ENCODE measurements at regions not wholly inside any gene's neighbourhood (a gene's known extent, or its start where the extent isn't known, plus 50 kb on each side); places are given as distances from the start of the nearest gene placed in this dataset.

DNA sequence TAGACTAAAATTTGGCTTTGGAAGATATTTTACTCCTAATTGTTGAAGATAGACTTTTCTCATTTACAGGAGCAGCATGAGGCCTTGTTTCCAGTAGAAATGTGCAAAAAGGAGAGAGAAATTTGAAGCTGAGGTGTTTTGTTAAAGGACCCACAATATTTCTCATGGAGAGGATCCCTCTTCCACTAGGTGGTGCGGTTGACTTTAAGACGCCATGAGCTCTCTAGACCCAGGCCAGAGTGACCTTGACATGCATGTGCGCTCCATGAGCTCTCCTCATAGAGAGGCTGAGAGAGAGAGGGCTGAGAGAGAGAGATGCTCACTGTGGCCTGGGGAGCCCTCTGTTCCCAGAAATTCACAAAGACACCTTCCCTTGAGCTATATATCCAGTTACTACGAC is 861.2 kb upstream of the EYS start:
- TF ChIP-seq POLR2A (IDR thresholded peaks at IDR 0.05; ENCODE audit: low read depth, low read length), result no peak
- no peak for TF ChIP-seq POLR2AphosphoS5 (IDR thresholded peaks at IDR 0.05; ENCODE audit: low read depth, low read length)
- TF ChIP-seq TAF1 (IDR thresholded peaks at IDR 0.05; ENCODE audit: low read depth, low read length), result no peak
- TF ChIP-seq SPI1 (IDR thresholded peaks at IDR 0.05; ENCODE audit: low read depth, low read length), result no peak
- TF ChIP-seq PAX5 (IDR thresholded peaks at IDR 0.05; ENCODE audit: insufficient read depth, low read length, severe bottlenecking), result no peak

Measured in GM12891 (cell line).